MCF 10A (cell line): ENCODE measurements at regions not wholly inside any gene's neighbourhood (a gene's known extent, or its start where the extent isn't known, plus 50 kb on each side); places are given as distances from the start of the nearest gene placed in this dataset.

ENCODE experiments used
- BruUV-seq: library from RNA; stranded (reverse); fragments of 400-500 nt; replicated peaks from 2 replicates; lab custom pipeline; 2021; lab: Mats Ljungman, UMichigan
- CTCF ChIA-PET: fragments of 300-600 bp; sonication (Branson Sonifier 250); formaldehyde crosslinking; extraction: SDS; loops from one replicate; lab custom pipeline; 2021; ENCODE audit warnings: antibody characterized with exemption, inconsistent platforms; lab: Yijun Ruan, JAX
- POLR2A ChIA-PET: fragments of 300-600, 350-650 bp; sonication (Branson Sonifier 250); formaldehyde crosslinking; extraction: SDS; loops from one replicate; lab custom pipeline; 2020; ENCODE audit warnings: antibody characterized with exemption, inconsistent platforms; lab: Yijun Ruan, JAX
- DNase-seq: peaks from one replicate; pipeline ENCODE4 v3.0.0-alpha.2; 2018; ENCODE audit not compliant: unreplicated experiment
- H3K27ac Mint-ChIP-seq: one replicate; pipeline ENCODE4 v1.8.0; 2022; ENCODE audit warnings: mild to moderate bottlenecking, low read depth, mixed read lengths; ENCODE audit not compliant: unreplicated experiment
- H3K27me3 Mint-ChIP-seq: one replicate; pipeline ENCODE4 v1.8.0; 2022; ENCODE audit warnings: mixed read lengths; ENCODE audit not compliant: insufficient read depth, unreplicated experiment
- H3K36me3 Mint-ChIP-seq: one replicate; pipeline ENCODE4 v1.8.0; 2022; ENCODE audit warnings: mild to moderate bottlenecking, moderate library complexity, mixed read lengths; ENCODE audit not compliant: insufficient read depth, unreplicated experiment
- H3K4me1 Mint-ChIP-seq: one replicate; pipeline ENCODE4 v1.8.0; 2022; ENCODE audit warnings: mixed read lengths; ENCODE audit not compliant: insufficient read depth, unreplicated experiment
- H3K4me3 Mint-ChIP-seq: one replicate; pipeline ENCODE4 v1.8.0; 2022; ENCODE audit warnings: mild to moderate bottlenecking, moderate library complexity, mixed read lengths; ENCODE audit not compliant: unreplicated experiment
- H3K9me3 Mint-ChIP-seq: one replicate; pipeline ENCODE4 v1.8.0; 2022; ENCODE audit warnings: mixed read lengths; ENCODE audit not compliant: unreplicated experiment
- CTCF ChIP-seq: fragments of 200-600 bp; IDR thresholded peaks from one replicate; pipeline ENCODE4 v1.8.0; 2022; ENCODE audit warnings: antibody characterized with exemption, mild to moderate bottlenecking; ENCODE audit not compliant: unreplicated experiment
- intact Hi-C: fragments of 100-400 bp; cut with micrococcal nuclease; formaldehyde crosslinking; loops from 2 replicates; pipeline ENCODE4 v1.14.1; 2022

DNA sequence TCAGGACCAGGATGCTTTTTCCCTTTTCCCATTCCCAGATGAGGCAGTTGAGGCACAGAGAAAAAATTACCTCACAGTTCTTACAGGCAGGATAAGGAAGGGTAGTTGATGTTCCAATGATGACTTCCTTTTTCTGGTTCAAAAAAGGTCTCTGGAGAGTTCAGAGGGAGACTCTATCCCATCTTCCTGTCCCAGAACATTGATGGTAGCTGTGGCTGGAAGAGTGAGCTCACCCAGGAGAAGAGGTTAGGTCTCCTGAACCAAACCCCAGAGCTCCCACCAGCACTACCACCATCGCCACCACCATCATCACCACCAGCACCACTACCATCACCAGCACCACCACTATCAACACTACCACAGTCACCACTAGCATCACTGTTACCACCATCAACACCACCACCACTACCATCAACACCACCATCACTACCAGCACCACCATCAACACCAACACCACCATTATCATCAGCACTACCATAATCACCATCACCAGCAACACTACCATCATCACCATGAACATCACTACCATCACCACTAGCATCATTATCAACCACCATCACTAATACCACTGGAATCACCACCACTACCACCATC lies 105.5 kb upstream of the RUNX3 start:
- BruUV-seq, result no TSS peak
- TF ChIP-seq CTCF, result no peak
- Mint-ChIP-seq H3K27me3 (peaks cover 5% of the 10 kb centered on the region), H3K4me3 (no peak overlapping the region), H3K4me1 (peaks cover 12% of the 10 kb centered on the region), H3K27ac (no peak overlapping the region), H3K36me3 (peaks cover 6% of the 10 kb centered on the region), H3K9me3 (no peaks in the 10 kb centered on the region)
- CTCF ChIA-PET, result interaction anchor here (0.6 to 2.5 kb wide), 5 partner anchors 66 to 177 kb away, joined by 3 to 10 read pairs (median 4); no protein-coding TSS in a partner anchor
- intact Hi-C loops, result loop anchor here (2.0 kb wide), 2 partner anchors 65 to 187 kb away; no protein-coding TSS in a partner anchor
- POLR2A ChIA-PET, result no interaction called here
- DNase-seq, result no peak

GRCh38 chr1:25034736-25035522 lies 104.9 kb upstream of the RUNX3 start:
- no peaks in the 10 kb centered on the region for H3K9me3 Mint-ChIP-seq
- intact Hi-C loops, result no loop called here
- peaks cover 12% of the 10 kb centered on the region for H3K4me1 Mint-ChIP-seq
- no TSS peak for BruUV-seq
- DNase-seq, result no peak
- TF ChIP-seq CTCF, result no peak
- peaks cover 6% of the 10 kb centered on the region for H3K36me3 Mint-ChIP-seq
- no peak overlapping the region for H3K4me3 Mint-ChIP-seq
- POLR2A ChIA-PET, result no interaction called here
- H3K27me3 Mint-ChIP-seq, result no peaks in the 10 kb centered on the region
- H3K27ac Mint-ChIP-seq, result no peak overlapping the region
- CTCF ChIA-PET, result interaction anchor here (0.6 to 0.7 kb wide), 3 partner anchors 20 to 191 kb away, joined by 3 read pairs; no protein-coding TSS in a partner anchor

DNA sequence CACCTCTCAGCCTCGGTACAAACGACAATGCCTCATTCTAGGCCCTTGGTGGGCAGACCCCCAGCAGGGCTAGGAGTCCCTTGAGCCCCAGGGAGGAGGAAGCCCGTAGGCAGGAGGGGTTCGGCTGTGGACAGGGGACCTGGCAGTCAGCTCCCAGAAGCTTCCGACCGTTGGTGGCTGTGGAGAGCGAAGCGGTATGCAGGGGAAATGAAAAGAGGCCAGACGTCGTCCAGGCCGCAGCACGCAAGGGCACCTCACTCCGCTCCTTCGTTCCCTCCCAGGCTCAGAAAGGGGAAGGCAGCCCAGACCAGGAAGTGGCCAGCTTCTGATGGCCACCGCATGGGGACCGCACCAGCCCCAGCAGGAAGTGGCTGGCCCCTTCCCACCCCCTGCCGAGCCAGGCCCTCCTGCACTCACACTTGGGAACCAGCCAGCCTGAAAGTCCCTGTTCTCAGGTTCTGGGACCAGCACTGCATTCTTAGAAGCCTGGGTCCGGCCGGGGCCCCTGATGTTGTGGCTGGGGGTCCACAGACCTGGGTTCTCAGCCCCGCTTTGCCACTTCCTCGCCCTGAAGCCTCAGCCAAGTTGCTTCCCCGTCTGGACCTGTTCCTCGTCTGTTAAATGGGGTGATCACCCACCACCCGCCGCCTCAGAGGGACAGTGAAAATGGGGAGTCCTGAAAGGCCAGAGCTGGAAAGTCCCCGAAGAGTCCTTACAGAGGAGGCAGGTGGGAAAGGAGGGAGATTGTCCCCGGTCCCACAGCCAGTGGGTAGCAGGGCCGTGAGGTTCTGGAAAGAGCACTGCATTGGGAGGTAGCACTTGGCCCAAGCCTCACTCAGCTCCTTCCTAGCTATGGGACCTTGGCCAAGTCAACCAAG lies 104.0 kb upstream of the RUNX3 start:
- Mint-ChIP-seq H3K27ac (no peak overlapping the region), H3K9me3 (no peaks in the 10 kb centered on the region), H3K36me3 (peaks cover 6% of the 10 kb centered on the region), H3K4me1 (peaks cover 12% of the 10 kb centered on the region), H3K27me3 (no peaks in the 10 kb centered on the region), H3K4me3 (no peak overlapping the region)
- ChIA-PET POLR2A (no interaction called here), CTCF (interaction anchor here (0.6 kb wide), 1 partner anchor 561 kb away, joined by 3 read pairs; no protein-coding TSS in a partner anchor)
- TF ChIP-seq CTCF, result no peak
- DNase-seq, result no peak
- intact Hi-C loops, result no loop called here
- BruUV-seq, result no TSS peak
